ENCODE measurements at regions not wholly inside any gene's neighbourhood (a gene's known extent, or its start where the extent isn't known, plus 50 kb on each side); places are given as distances from the start of the nearest gene placed in this dataset.

DNA sequence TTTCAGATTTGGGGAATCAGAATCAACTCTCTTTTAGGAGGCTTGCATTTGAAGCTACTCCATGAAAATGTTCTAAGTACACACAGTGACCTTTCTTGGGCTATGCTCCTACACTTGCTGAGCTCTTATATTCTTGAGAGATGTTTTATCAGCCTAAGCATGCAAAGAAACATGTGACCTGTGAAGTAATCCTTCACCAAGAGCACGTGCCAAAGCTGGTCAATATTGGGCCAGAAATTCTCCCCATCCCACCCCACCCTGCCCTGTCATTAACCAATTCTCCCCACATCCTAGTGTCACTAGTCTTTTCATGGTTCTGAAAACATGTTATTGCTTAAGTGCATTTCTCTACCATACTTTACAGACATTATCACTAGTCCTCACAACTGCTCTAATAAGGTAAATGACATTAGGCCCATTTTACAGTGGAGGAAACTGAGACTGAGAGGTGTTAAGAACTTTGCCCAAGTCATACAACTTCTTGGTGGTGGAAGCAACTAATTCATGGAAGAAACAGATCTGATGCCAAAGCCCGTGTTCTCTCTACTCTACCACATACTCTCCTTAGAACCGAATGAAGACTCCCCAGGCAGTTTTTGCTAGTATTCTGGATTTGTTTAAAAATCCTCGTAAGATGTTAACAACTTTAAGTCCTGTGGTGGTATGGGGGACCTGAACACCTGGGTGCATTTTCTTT is 200.6 kb downstream of the PTEN start:
- DNase-seq (ENCODE audit: low read depth) = no peak
- H3K4me3 ChIP-seq (replicated peaks; ENCODE audit: low read depth, low read length) = no peak overlapping the region
- TF ChIP-seq, protein P1, sequence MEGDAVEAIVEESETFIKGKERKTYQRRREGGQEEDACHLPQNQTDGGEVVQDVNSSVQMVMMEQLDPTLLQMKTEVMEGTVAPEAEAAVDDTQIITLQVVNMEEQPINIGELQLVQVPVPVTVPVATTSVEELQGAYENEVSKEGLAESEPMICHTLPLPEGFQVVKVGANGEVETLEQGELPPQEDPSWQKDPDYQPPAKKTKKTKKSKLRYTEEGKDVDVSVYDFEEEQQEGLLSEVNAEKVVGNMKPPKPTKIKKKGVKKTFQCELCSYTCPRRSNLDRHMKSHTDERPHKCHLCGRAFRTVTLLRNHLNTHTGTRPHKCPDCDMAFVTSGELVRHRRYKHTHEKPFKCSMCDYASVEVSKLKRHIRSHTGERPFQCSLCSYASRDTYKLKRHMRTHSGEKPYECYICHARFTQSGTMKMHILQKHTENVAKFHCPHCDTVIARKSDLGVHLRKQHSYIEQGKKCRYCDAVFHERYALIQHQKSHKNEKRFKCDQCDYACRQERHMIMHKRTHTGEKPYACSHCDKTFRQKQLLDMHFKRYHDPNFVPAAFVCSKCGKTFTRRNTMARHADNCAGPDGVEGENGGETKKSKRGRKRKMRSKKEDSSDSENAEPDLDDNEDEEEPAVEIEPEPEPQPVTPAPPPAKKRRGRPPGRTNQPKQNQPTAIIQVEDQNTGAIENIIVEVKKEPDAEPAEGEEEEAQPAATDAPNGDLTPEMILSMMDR (IDR thresholded peaks at IDR 0.05; ENCODE audit: low read length, missing control alignments) = no peak

- peak; percentile 69 for DNase-seq (ENCODE audit: low read depth)
- H3K4me3 ChIP-seq (replicated peaks; ENCODE audit: low read depth, low read length) = no peak overlapping the region
- TF ChIP-seq, protein P1 (IDR thresholded peaks at IDR 0.05; ENCODE audit: low read length, missing control alignments) = no peak
Measured at GRCh38 chr10:88064608-88065382, 201.4 kb downstream of the PTEN start.

DNA sequence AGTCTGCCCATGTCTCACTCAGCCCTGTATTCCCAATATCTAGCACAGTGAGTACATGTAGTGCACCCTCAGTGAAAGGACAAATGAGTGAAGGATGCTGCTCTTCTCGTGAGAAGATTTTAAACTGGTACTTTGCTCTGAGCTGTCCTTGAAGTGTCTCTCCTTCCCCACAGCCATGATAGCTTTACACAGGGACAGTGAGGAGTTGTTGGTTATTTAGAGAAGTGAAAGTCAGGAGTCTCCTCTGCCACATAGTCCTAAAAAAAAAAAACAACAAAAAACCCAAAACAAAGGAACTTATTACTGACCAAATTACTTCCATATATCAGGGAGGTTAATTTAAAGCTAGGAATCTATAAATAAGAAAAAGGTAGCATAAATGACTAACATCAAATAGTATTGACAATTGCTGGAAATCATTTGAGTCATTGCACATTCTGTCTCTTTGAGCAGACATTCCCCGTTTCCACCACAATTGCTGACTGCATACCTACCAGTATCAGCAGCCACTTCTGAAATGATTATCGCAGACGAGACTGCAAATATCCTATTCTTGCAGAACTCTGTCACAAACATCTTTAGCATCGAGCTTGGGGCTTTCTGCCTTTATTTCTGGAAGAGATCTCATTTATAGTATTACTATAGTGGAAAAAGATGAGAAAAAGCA is 202.1 kb downstream of the PTEN start:
- DNase-seq (ENCODE audit: low read depth) = no peak
- TF ChIP-seq, protein P1 (IDR thresholded peaks at IDR 0.05; ENCODE audit: low read length, missing control alignments) = no peak
- H3K4me3 ChIP-seq (replicated peaks; ENCODE audit: low read depth, low read length) = no peak overlapping the region

- no peak overlapping the region for H3K4me3 ChIP-seq (replicated peaks; ENCODE audit: low read depth, low read length)
- TF ChIP-seq, protein P1 (IDR thresholded peaks at IDR 0.05; ENCODE audit: low read length, missing control alignments) = no peak
- no peak for DNase-seq (ENCODE audit: low read depth)
Measured at GRCh38 chr10:88066319-88066718, 202.9 kb downstream of the PTEN start.

- H3K4me3 ChIP-seq (replicated peaks; ENCODE audit: low read depth, low read length) = no peak overlapping the region
- no peak for DNase-seq (ENCODE audit: low read depth)
- TF ChIP-seq, protein P1 (IDR thresholded peaks at IDR 0.05; ENCODE audit: low read length, missing control alignments) = no peak
Measured at GRCh38 chr10:88066876-88067275, 203.5 kb downstream of the PTEN start.

GRCh38 chr10:88067737-88068136 is 204.3 kb downstream of the PTEN start:
- no peak for DNase-seq (ENCODE audit: low read depth)
- TF ChIP-seq, protein P1 (IDR thresholded peaks at IDR 0.05; ENCODE audit: low read length, missing control alignments) = no peak
- H3K4me3 ChIP-seq (replicated peaks; ENCODE audit: low read depth, low read length) = no peak overlapping the region

Measured in fibroblast of pulmonary artery (primary cell).